H7 (cell line): ENCODE measurements at regions not wholly inside any gene's neighbourhood (a gene's known extent, or its start where the extent isn't known, plus 50 kb on each side); places are given as distances from the start of the nearest gene placed in this dataset.

Experiments
- DNase-seq: peaks from one replicate; pipeline ENCODE4 v3.0.0; 2012
- H3K27me3 ChIP-seq: 2 replicates; pipeline ENCODE4 v1.6.0; 2011; ENCODE audit warnings: mild to moderate bottlenecking, low read length; ENCODE audit not compliant: control insufficient read depth, insufficient read depth
- H3K36me3 ChIP-seq: replicated peaks from 2 replicates; pipeline ENCODE4 v1.5.1; 2011; ENCODE audit warnings: low read length; ENCODE audit not compliant: control insufficient read depth, insufficient read depth
- H3K4me3 ChIP-seq: 2 replicates; pipeline ENCODE4 v1.5.1; 2011; ENCODE audit warnings: low read depth, mild to moderate bottlenecking, control low read depth, low read length, moderate library complexity; ENCODE audit not compliant: insufficient read depth

DNA sequence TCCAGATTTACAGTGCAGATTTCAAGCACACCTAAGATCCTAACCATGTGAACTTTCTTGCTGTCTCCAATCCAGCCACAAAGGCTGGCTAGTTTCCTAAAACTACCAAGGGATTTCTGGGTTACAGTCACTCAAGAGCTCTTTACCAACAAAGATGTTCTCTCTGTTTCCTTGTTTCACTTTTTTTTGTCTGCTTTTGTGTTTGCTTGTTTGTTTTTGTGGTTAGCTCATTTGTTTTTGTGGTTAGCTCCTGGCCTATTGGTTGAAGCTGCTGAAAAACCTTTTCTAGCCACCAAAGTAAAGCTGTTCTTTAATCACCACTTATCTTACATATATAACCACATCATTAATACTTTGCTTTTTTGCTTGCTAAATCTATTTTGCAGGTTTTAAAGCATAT is 642.5 kb upstream of the GALNTL6 start:
- Histone ChIP-seq H3K27me3 (no peaks in the 10 kb centered on the region), H3K4me3 (no peak overlapping the region), H3K36me3 (no peaks in the 10 kb centered on the region)
- DNase-seq = no peak

DNA sequence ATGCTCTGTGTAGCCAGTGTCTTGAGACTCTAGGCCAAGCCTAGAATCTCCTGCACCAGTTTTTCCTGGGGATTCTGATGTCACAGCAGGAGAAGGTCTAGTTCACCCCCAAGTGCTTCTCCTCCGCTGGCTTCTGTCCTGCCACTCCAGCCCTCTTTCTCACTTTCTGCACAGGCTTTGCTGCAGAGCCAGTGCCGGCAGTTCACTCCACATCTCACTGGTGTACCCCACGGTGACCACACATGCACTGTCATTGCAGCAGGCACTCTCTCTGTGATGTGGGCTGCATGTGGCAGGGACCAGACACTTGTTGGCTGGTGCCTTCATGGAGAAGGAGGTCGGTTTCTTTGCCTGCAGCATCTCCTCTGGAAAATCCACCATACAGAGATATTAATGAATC is 643.8 kb upstream of the GALNTL6 start:
- no peak for DNase-seq
- H3K4me3 ChIP-seq = no peak overlapping the region
- H3K27me3 ChIP-seq = no peaks in the 10 kb centered on the region
- no peaks in the 10 kb centered on the region for H3K36me3 ChIP-seq

DNA sequence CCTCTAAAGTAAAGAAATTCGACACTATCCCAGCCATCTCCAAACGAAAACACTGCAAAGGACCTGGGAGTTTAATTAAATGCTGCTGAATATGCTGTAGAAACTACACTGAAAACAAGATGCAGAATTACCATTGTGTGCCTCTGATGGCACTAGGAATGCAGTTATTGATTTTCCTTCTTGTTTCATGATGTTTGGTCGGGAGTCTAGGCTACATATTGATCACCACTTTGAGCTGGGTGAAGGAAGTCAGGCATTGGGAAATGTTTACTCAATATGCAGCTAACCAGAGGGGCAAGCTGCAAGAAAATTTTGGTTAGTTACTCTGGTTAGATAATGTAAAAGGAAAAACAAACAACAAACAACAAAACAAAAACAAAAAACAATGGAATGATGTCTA is 650.7 kb upstream of the GALNTL6 start:
- H3K36me3 ChIP-seq = no peaks in the 10 kb centered on the region
- no peak for DNase-seq
- H3K4me3 ChIP-seq = no peak overlapping the region
- no peaks in the 10 kb centered on the region for H3K27me3 ChIP-seq

DNA sequence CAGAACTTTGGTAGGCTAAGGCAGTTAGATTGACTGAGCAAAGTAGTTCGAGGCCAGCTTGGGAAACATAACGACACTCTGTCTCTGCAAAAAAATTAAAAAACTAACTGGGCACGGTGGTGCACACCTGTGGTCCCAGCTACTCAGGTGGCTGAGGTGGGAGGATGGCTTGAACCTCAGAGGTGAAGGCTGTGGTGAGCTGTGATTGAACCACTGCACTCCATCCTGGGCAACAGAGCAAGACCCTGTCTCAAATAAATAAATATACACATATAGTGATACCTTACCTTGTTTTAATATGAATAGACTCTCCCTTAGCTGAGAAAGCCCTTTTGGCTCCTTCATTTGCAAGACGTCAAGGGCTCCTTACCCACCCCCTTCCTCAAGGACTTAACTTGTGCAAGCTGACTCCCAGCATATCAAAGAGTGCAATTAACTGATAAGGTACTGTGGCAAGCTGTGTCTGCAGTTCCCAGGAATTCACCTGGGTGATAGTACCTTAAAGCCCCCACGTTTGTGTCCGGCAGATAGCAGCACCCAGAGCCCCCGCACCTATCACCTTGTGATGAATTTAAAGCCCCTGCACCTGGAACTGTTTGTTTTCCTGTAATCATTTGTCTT is 655.6 kb upstream of the GALNTL6 start:
- no peaks in the 10 kb centered on the region for H3K36me3 ChIP-seq
- no peaks in the 10 kb centered on the region for H3K27me3 ChIP-seq
- H3K4me3 ChIP-seq = no peak overlapping the region
- DNase-seq = no peak

DNA sequence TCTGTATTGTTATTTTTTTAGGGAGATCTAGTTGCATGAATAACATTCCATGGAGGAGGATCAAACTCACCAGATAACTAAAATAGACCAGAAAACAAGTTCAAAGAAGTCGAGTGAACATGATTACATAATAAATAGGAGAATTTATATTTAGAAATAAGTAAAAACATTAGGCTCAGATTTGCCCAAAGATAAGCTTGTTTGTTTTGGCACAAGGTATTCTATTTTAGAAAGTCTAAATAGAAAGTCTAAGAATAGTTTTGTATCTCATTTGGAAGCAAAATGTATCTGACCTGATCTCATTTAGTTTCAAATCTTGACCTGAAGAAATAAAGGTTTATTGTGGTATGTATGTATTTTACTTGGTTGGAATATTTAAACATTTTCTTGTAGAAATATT is 670.6 kb upstream of the GALNTL6 start:
- Histone ChIP-seq H3K36me3 (no peaks in the 10 kb centered on the region), H3K27me3 (no peaks in the 10 kb centered on the region), H3K4me3 (no peak overlapping the region)
- DNase-seq = no peak

DNA sequence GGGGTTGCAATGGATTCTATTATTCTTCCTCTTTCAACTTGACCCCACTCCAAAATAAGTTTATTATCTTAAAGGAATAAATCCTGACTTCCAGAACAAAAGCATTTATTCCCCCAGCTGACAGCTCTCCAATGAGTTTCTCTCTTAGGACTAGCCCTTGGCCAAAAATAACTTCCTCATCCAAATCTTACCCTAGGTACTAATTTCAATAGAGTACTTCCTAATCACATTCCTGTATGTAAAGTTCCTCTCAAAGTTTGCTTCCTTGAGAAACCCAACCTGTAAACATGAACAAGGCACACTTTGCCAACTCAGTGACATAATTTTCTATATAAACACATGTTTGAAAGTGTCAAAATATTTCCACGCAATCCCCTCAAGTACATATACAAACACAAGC is 671.2 kb upstream of the GALNTL6 start:
- no peak for DNase-seq
- Histone ChIP-seq H3K27me3 (no peaks in the 10 kb centered on the region), H3K4me3 (no peak overlapping the region), H3K36me3 (no peaks in the 10 kb centered on the region)

DNA sequence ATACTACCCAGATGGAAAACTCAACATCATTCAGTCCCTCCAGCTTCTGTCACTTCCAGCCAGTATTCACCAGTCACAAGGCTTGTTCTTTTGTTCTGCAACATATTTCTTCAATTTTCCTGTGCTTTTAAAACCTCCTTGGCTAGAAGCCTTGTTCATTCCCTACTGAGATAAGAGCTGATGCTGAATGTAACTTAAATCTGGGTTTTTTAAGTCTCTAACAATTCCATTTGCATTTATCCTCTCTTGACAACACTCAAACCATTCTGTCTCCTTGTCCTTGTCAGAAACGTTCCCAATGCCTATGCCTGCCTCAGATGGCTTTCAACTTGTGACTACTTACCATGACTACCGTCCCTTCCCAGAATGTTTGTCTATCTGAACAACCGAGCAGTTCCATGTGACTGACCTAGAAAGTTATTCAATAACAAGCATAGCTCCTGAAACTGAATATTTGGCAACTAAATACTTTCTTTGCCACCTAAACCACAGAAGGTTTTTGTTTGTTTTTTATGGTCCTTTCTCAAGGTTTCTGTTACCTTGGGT is 682.9 kb upstream of the GALNTL6 start:
- no peak for DNase-seq
- Histone ChIP-seq H3K36me3 (no peaks in the 10 kb centered on the region), H3K27me3 (no peaks in the 10 kb centered on the region), H3K4me3 (no peak overlapping the region)

DNA sequence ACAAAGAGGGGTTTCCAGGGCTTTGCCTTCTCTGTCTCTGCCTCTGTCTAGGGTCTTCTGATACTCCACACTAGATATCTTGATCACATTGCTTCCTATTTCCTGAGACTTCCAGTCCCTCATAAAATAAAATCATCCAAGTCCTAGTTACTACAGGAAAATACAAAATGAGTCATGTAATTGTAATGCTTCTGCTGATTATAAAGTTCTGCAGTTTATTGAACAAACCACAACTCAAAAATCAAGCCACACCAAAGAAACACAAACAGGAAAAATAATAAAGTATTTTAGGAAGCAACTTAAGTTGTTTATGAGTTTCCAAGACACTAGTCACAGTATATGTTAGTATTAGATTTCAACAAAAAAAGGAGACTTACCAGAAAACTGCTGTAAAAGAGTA is 695.1 kb upstream of the GALNTL6 start:
- no peaks in the 10 kb centered on the region for H3K36me3 ChIP-seq
- no peaks in the 10 kb centered on the region for H3K27me3 ChIP-seq
- no peak for DNase-seq
- no peak overlapping the region for H3K4me3 ChIP-seq

DNA sequence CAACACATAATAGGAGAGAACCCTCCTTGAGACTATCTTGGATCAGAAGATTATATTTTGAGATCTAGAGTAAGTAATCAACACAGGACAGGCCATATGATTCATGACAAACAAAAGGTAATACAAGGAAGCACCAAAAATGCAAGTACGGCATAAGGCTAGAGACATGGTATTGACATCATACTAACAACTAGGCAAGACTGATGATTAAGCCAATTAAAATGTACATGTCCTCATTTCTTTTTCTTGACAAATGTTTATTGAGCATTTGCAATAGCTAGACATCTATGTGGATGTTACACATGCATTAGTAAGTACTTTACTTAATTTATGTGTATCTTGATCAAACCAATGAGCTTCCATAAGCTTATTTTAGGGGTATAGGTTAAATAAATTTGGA is 695.7 kb upstream of the GALNTL6 start:
- Histone ChIP-seq H3K36me3 (no peaks in the 10 kb centered on the region), H3K27me3 (no peaks in the 10 kb centered on the region), H3K4me3 (no peak overlapping the region)
- no peak for DNase-seq

DNA sequence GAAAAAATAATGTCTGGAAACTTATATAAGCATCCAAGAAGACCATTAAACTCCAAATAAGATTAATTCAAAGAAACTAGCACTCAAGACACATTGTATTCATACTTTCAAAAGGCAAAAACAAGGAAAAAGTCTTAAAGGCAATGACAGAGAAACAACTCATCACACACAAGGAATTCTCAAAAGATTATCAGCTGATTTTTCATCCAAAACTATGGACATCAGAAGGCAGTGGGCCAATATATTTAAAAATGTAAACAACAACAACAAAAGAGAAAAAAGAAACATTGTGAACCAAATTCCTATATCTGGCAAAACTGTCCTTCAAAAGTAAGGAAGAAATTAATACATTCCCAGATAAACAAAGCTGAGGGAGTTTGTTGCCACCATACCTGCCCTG is 711.4 kb upstream of the GALNTL6 start:
- Histone ChIP-seq H3K27me3 (no peaks in the 10 kb centered on the region), H3K4me3 (no peak overlapping the region), H3K36me3 (no peaks in the 10 kb centered on the region)
- no peak for DNase-seq

DNA sequence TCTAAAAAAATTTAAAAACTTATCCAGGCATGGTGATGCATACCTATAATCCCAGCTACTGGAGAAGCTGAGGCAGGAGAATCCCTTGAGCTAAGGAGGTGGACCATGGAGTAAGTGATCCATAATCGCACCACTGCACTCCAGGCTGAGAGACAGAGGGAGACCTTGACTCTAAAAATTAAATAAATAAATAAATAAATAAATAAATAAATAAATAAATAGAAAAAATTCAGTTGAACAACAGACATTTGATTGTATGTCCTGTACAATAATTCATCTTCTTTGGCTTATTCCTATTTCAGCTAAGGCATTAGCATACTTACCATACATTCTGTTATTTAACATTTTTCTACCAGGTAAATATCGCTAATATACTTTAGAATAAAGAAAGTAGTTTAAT is 726.1 kb upstream of the GALNTL6 start:
- no peak for DNase-seq
- no peaks in the 10 kb centered on the region for H3K27me3 ChIP-seq

DNA sequence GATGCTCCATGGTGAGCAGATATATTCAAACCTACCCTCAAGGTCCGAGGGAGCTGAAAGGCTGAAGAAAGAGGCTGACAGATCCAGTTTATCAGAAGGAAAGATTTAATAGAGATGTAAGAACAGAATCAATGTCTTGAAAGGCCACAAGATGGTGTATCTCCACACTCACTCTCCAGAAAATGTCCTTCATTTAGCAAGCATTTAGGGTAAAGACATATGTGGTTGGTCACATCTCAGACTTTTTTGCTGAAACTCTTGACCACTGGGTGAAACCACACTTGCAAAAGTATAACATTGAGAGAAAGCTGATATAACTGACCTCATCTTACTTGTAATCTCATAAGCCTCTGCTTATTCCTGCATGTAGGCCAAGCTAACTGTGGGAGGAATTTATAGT is 745.8 kb upstream of the GALNTL6 start:
- no peaks in the 10 kb centered on the region for H3K36me3 ChIP-seq
- no peak overlapping the region for H3K4me3 ChIP-seq
- DNase-seq = no peak
- H3K27me3 ChIP-seq = no peaks in the 10 kb centered on the region

More for the DNA sequence above, 726.1 kb upstream of the GALNTL6 start:
- Histone ChIP-seq H3K4me3 (no peak overlapping the region), H3K36me3 (no peaks in the 10 kb centered on the region)

DNA sequence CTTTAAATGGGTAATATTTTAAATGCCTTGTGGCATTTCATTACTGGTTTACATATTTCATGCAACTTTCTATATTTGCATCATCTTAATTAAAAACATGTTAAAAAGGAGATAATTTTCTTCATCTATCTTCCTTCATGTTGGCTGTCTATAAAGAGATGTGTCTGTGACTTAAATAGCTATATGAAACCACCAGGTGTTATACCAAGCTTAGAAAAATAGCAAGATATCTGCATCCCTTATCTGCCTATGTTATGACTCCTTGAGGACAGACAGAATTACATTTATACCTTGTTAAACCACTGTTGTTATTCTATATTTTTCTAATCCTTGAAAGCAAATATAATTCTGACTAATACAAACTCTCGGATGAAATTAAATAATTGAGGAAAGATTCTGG is 763.8 kb upstream of the GALNTL6 start:
- Histone ChIP-seq H3K36me3 (no peaks in the 10 kb centered on the region), H3K4me3 (no peak overlapping the region), H3K27me3 (no peaks in the 10 kb centered on the region)
- no peak for DNase-seq

DNA sequence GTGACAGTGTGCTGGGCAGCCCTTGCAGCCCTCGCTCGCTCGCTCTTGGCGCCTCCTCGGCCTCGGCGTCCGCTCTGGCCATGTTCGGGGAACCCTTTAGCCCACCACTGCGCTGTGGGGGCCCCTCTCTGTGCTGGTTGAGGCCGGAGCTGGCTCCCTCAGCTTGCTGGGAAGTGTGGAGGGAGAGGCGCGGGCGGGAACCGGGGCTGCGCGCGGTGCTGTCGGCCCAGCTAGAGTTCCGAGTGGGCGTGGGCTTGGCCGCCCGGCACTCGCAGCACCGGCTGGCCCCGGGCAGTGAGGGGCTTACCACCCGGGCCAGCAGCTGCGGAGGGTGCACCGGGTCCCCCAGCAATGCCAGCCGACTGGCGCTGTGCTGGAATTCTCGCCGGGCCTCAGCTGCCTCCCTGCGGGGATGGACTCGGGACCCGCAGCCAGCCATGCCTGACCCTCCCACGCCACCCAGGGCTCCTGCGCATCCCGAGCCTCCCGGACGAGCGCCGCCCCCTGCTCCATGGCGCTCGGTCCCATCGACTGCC is 770.1 kb upstream of the GALNTL6 start:
- Histone ChIP-seq H3K4me3 (no peak overlapping the region), H3K36me3 (no peaks in the 10 kb centered on the region)
- DNase-seq = no peak

DNA sequence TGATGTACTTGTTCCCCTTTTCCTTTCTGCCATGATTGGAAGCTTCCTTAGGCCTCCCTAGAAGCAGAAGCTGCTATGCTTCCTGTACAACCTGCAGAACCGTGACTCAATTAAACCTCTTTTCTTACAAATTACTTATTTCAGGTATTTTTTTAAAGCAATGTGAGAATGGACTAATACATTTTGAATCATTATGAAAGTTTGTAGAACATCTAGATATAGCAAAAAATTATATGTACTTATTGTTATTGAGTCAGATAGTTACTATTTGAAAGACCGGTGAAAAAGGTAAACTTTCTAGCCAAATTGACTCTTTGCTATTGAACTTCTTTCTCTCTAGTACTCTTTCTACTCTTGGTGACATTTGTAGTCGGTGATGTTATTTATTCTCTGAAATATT is 777.3 kb upstream of the GALNTL6 start:
- Histone ChIP-seq H3K36me3 (no peaks in the 10 kb centered on the region), H3K27me3 (no peaks in the 10 kb centered on the region)

More for the DNA sequence above, 770.1 kb upstream of the GALNTL6 start:
- no peaks in the 10 kb centered on the region for H3K27me3 ChIP-seq

DNA sequence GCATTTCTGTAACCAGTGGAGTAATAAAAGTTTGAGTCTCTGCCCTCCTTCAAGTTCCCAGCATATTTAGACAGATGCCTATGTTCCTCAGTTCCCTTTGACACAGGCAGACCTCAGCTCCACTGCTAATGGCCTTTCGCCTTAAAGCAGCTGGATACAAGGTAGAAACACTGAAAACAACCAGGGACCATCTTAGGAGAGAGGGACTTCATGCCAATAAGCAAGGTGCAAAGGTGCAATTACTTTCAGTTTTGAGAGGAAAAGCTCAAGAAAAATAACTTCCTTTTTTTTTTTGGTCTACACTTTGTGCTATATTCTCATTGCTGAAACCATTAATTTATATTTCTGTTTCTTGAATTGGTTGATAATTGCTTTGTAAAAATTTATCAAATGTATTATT is 781.9 kb upstream of the GALNTL6 start:
- no peaks in the 10 kb centered on the region for H3K27me3 ChIP-seq
- no peak for DNase-seq
- H3K4me3 ChIP-seq = no peak overlapping the region
- H3K36me3 ChIP-seq = no peaks in the 10 kb centered on the region

More for the DNA sequence above, 777.3 kb upstream of the GALNTL6 start:
- H3K4me3 ChIP-seq = no peak overlapping the region
- no peak for DNase-seq
